NT2/D1 (cell line): ENCODE measurements at regions not wholly inside any gene's neighbourhood (a gene's known extent, or its start where the extent isn't known, plus 50 kb on each side); places are given as distances from the start of the nearest gene placed in this dataset.

ENCODE experiments used
- SUZ12 ChIP-seq: IDR thresholded peaks from 2 replicates; pipeline ENCODE4 v1.6.1; 2011; ENCODE audit not compliant: insufficient read length, insufficient read depth; ENCODE audit errors: extremely low read depth
- YY1 ChIP-seq: IDR thresholded peaks from 2 replicates; pipeline ENCODE4 v1.6.1; 2011; ENCODE audit not compliant: insufficient read length, insufficient read depth
- ZNF274 ChIP-seq: IDR thresholded peaks from 2 replicates; pipeline ENCODE4 v1.6.1; 2011; ENCODE audit warnings: mild to moderate bottlenecking, low read depth, low read length

- TF ChIP-seq SUZ12 (no peak), YY1 (no peak), ZNF274 (no peak)
Measured at GRCh38 chr1:77631751-77632150, 50.7 kb downstream of the ZZZ3 start.
